ENCODE measurements at regions not wholly inside any gene's neighbourhood (a gene's known extent, or its start where the extent isn't known, plus 50 kb on each side); places are given as distances from the start of the nearest gene placed in this dataset.

DNA sequence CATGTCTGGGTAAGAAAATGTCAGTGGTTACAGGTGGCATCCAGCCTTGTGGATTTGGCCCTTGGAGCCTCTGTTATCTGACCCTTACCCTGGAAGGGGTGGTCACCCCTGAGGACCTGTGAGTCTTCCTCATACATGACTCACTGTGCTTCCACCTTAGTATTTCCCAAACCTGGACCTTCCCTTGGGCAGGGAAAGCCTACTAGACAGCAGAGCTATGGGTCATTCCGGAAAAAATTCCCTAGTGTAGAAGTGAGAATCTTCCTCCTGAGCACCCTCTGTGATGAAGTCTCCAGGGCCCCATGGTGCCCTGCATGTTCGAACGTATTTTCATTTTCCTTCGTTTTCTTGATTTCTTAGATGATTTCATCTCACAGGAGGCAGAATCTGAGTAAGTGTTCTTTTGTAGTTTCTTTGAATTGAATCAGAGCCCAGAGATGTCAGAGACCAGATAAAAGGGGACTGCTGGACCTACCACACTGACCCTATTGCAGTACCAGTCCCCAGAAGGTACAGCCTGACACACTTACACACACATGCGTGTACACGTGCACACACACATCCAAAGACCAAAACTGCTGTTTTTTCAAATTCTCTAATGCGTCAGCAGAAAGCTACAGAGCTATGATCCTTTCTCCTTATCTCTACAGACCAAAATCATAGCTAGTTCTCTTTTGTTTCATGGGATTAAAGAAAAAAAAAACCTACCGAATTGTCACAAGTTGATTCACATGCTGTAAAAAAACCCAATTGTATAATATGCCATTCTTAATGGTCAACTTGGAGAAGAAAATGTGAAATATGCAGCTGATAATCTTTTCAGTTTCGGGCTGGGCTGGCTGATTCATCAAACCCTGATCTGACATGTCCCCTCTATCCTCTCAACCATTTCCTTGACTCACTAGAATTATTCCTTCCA lies 50.5 kb upstream of the ARHGEF3 start:
- Histone ChIP-seq H3K27ac (ENCODE audit: low read depth, low read length) (no peak overlapping the region), H3K9ac (ENCODE audit: low read length) (no peak overlapping the region), H3K36me3 (ENCODE audit: control insufficient read depth, insufficient read depth, low read length) (no peaks in the 10 kb centered on the region), H3K4me3 (ENCODE audit: low read depth, low read length) (no peak overlapping the region), H3K27me3 (ENCODE audit: control insufficient read depth, insufficient read depth, low read length) (no peaks in the 10 kb centered on the region), H3K4me1 (ENCODE audit: control insufficient read depth, insufficient read depth, low read length) (peaks cover 5% of the 10 kb centered on the region; the same call in 1 of the 2 replicates), H3K9me3 (ENCODE audit: control insufficient read depth, insufficient read depth, low read depth, low read length) (no peaks in the 10 kb centered on the region)
